Iris pigment epithelial cell (primary cell): ENCODE measurements at regions not wholly inside any gene's neighbourhood (a gene's known extent, or its start where the extent isn't known, plus 50 kb on each side); places are given as distances from the start of the nearest gene placed in this dataset.

Experiments
- DNase-seq: peaks from one replicate; pipeline ENCODE4 v3.0.0-alpha.2; 2011; ENCODE audit warnings: low read depth

GRCh38 chr1:30479575-30479974 is 243.8 kb downstream of the MATN1 start:
- no peak for DNase-seq

GRCh38 chr1:30478799-30479563 is 244.4 kb downstream of the MATN1 start:
- DNase-seq: no peak

GRCh38 chr1:30478283-30478682 is 245.1 kb downstream of the MATN1 start:
- no peak for DNase-seq

GRCh38 chr1:30477588-30477987 is 245.8 kb downstream of the MATN1 start:
- DNase-seq: no peak

GRCh38 chr1:30476911-30477459 is 246.4 kb downstream of the MATN1 start:
- no peak for DNase-seq

- DNase-seq: no peak
Measured at GRCh38 chr1:30476476-30476875, 246.9 kb downstream of the MATN1 start.

GRCh38 chr1:30475966-30476365 is 247.4 kb downstream of the MATN1 start:
- no peak for DNase-seq

- DNase-seq: no peak
Measured at GRCh38 chr1:30475201-30475600, 248.2 kb downstream of the MATN1 start.

- DNase-seq: no peak
Measured at GRCh38 chr1:30474818-30475200, 248.6 kb downstream of the MATN1 start.

GRCh38 chr1:30473922-30474817 is 249.2 kb downstream of the MATN1 start:
- DNase-seq: no peak

- DNase-seq: no peak
Measured at GRCh38 chr1:30472526-30472925, 250.9 kb downstream of the MATN1 start.

GRCh38 chr1:30472009-30472408 is 251.4 kb downstream of the MATN1 start:
- DNase-seq: no peak

- no peak for DNase-seq
Measured at GRCh38 chr1:30471307-30471706, 252.1 kb downstream of the MATN1 start.

GRCh38 chr1:30469426-30469825 is 254.0 kb downstream of the MATN1 start:
- no peak for DNase-seq

- DNase-seq: no peak
Measured at GRCh38 chr1:30467101-30467500, 256.3 kb downstream of the MATN1 start.

GRCh38 chr1:30466610-30467009 is 256.8 kb downstream of the MATN1 start:
- no peak for DNase-seq

GRCh38 chr1:30466026-30466425 is 257.4 kb downstream of the MATN1 start:
- DNase-seq: no peak

GRCh38 chr1:30465096-30465495 is 258.3 kb downstream of the MATN1 start:
- DNase-seq: no peak

GRCh38 chr1:30464187-30464617 is 259.2 kb downstream of the MATN1 start:
- no peak for DNase-seq

GRCh38 chr1:30462826-30463425 is 260.5 kb downstream of the MATN1 start:
- DNase-seq: no peak

- no peak for DNase-seq
Measured at GRCh38 chr1:30462166-30462565, 261.2 kb downstream of the MATN1 start.

GRCh38 chr1:30461640-30462039 is 261.7 kb downstream of the MATN1 start:
- no peak for DNase-seq

- no peak for DNase-seq
Measured at GRCh38 chr1:30460661-30461060, 262.7 kb downstream of the MATN1 start.
